Activated CD4-positive, alpha-beta T cell treated with anti-CD3 and anti-CD28 coated beads for 24 hours (primary cell): ENCODE measurements at regions not wholly inside any gene's neighbourhood (a gene's known extent, or its start where the extent isn't known, plus 50 kb on each side); places are given as distances from the start of the nearest gene placed in this dataset.

Experiments used
- DNase-seq, 2 donors: peaks; one replicate each; pipeline ENCODE4 v3.0.0-alpha.2; 2020; ENCODE audit warnings: low read depth in 2 of 2

- no peak for DNase-seq
Measured at GRCh38 chr1:173395762-173396161, 81.4 kb upstream of the PRDX6 start.

- no peak for DNase-seq
Measured at GRCh38 chr1:173400387-173400995, 76.6 kb upstream of the PRDX6 start.

- DNase-seq: no peak
Measured at GRCh38 chr1:173403996-173404395, 73.1 kb upstream of the PRDX6 start.

- DNase-seq: no peak
Measured at GRCh38 chr1:173405281-173405680, 71.9 kb upstream of the PRDX6 start.

GRCh38 chr1:173405834-173406233 is 71.3 kb upstream of the PRDX6 start:
- no peak for DNase-seq

GRCh38 chr1:173406783-173407230 is 70.3 kb upstream of the PRDX6 start:
- no peak for DNase-seq

GRCh38 chr1:173407846-173408245 is 69.3 kb upstream of the PRDX6 start:
- DNase-seq: no peak

GRCh38 chr1:173408886-173409285 is 68.2 kb upstream of the PRDX6 start:
- no peak for DNase-seq

- no peak for DNase-seq
Measured at GRCh38 chr1:173409613-173410012, 67.5 kb upstream of the PRDX6 start.

GRCh38 chr1:173410133-173410793 is 66.9 kb upstream of the PRDX6 start:
- DNase-seq: no peak

GRCh38 chr1:173410794-173411236 is 66.3 kb upstream of the PRDX6 start:
- DNase-seq: no peak

GRCh38 chr1:173411835-173412742 is 65.0 kb upstream of the PRDX6 start:
- DNase-seq: no peak

GRCh38 chr1:173413271-173413707 is 63.8 kb upstream of the PRDX6 start:
- no peak for DNase-seq

- DNase-seq: no peak
Measured at GRCh38 chr1:173414136-173414535, 63.0 kb upstream of the PRDX6 start.

GRCh38 chr1:173414539-173415226 is 62.5 kb upstream of the PRDX6 start:
- no peak for DNase-seq

- DNase-seq: no peak
Measured at GRCh38 chr1:173415490-173415889, 61.6 kb upstream of the PRDX6 start.

GRCh38 chr1:173415905-173416450 is 61.2 kb upstream of the PRDX6 start:
- no peak for DNase-seq

GRCh38 chr1:173417563-173417962 is 59.6 kb upstream of the PRDX6 start:
- no peak for DNase-seq

GRCh38 chr1:173418107-173418985 is 58.8 kb upstream of the PRDX6 start:
- no peak for DNase-seq

- peak; percentile 39 to 54 for DNase-seq
Measured at GRCh38 chr1:173420330-173420806, 56.8 kb upstream of the PRDX6 start.
